GM23338 (cell line): ENCODE measurements at regions not wholly inside any gene's neighbourhood (a gene's known extent, or its start where the extent isn't known, plus 50 kb on each side); places are given as distances from the start of the nearest gene placed in this dataset.

Experiments
- ATAC-seq: fragments of 200-7000 bp; cut with Tn5 transposase; 3 replicates; pipeline ENCODE4 v1.9.1; 2020
- DNase-seq: peaks from one replicate; pipeline ENCODE4 v3.0.0-alpha.2; 2015; ENCODE audit warnings: low spot score
- H2AFZ ChIP-seq: fragments of 200-600 bp; sonication (generic); 2 replicates; pipeline ENCODE4 v1.8.0; 2016; ENCODE audit warnings: antibody characterized with exemption, mild to moderate bottlenecking, moderate library complexity
- H3F3A ChIP-seq: fragments of 200-600 bp; sonication (generic); replicated peaks from 2 replicates; pipeline ENCODE4 v1.8.0; 2017; ENCODE audit warnings: antibody characterized with exemption, mixed run types, low read depth
- H3K27ac ChIP-seq: fragments of 200-600 bp; sonication (generic); 2 replicates; pipeline ENCODE4 v1.6.1; 2016; ENCODE audit warnings: low read depth
- H3K27me3 ChIP-seq: fragments of 200-600 bp; sonication (generic); 2 replicates; pipeline ENCODE4 v1.8.0; 2016; ENCODE audit warnings: mild to moderate bottlenecking, mixed run types, moderate library complexity; ENCODE audit not compliant: insufficient read depth
- H3K36me3 ChIP-seq: fragments of 200-600 bp; sonication (generic); 2 replicates; pipeline ENCODE4 v1.8.0; 2016; ENCODE audit warnings: mild to moderate bottlenecking; ENCODE audit not compliant: insufficient read depth
- H3K4me1 ChIP-seq: fragments of 200-600 bp; sonication (generic); 2 replicates; pipeline ENCODE4 v1.8.0; 2016; ENCODE audit warnings: mild to moderate bottlenecking, moderate library complexity; ENCODE audit not compliant: insufficient read depth
- H3K4me2 ChIP-seq: fragments of 200-600 bp; sonication (generic); 2 replicates; pipeline ENCODE4 v1.7.1; 2017; ENCODE audit warnings: mixed run types
- H3K4me3 ChIP-seq: fragments of 200-600 bp; sonication (generic); 2 replicates; pipeline ENCODE4 v1.6.1; 2016; ENCODE audit warnings: mixed run types
- H3K79me2 ChIP-seq: fragments of 200-600 bp; sonication (generic); replicated peaks from 2 replicates; pipeline ENCODE4 v1.8.0; 2017; ENCODE audit warnings: mild to moderate bottlenecking; ENCODE audit not compliant: insufficient read depth
- H3K9me2 ChIP-seq: fragments of 200-600 bp; sonication (generic); 2 replicates; pipeline ENCODE4 v1.8.0; 2017; ENCODE audit not compliant: insufficient read depth
- H4K20me1 ChIP-seq: fragments of 200-600 bp; sonication (generic); replicated peaks from 2 replicates; pipeline ENCODE4 v1.8.0; 2017; ENCODE audit warnings: mild to moderate bottlenecking; ENCODE audit not compliant: insufficient read depth
- H3K27ac Mint-ChIP-seq: 2 replicates; pipeline ENCODE4 v1.8.0; 2020; ENCODE audit warnings: inconsistent platforms, mild to moderate bottlenecking, moderate library complexity, mixed read lengths
- H3K27me3 Mint-ChIP-seq: 3 replicates; pipeline ENCODE4 v1.8.0; 2022; ENCODE audit warnings: low read depth, mild to moderate bottlenecking, moderate library complexity, mixed read lengths, inconsistent platforms; ENCODE audit not compliant: insufficient read depth, poor library complexity
- H3K36me3 Mint-ChIP-seq: 3 replicates; pipeline ENCODE4 v1.8.0; 2021; ENCODE audit warnings: low read depth, mild to moderate bottlenecking, inconsistent platforms, moderate library complexity, mixed read lengths
- H3K4me1 Mint-ChIP-seq: 3 replicates; pipeline ENCODE4 v1.8.0; 2020; ENCODE audit warnings: mild to moderate bottlenecking, inconsistent platforms, mixed read lengths
- H3K4me3 Mint-ChIP-seq: 3 replicates; pipeline ENCODE4 v1.8.0; 2021; ENCODE audit warnings: moderate library complexity, mild to moderate bottlenecking, inconsistent platforms, mixed read lengths
- H3K9me3 Mint-ChIP-seq: 3 replicates; pipeline ENCODE4 v1.8.0; 2020; ENCODE audit warnings: moderate library complexity, mild to moderate bottlenecking, inconsistent platforms, mixed read lengths
- CTCF ChIP-seq, 2 experiments: fragments of 200-600 bp in 1 of 2; sonication (generic) in 1 of 2; conservative IDR thresholded peaks; 2 replicates each; pipeline versions ENCODE4 v1.5.1 to v1.6.1; 2016 to 2017; ENCODE audit warnings: antibody characterized with exemption in 2 of 2, low read depth in 2 of 2, mild to moderate bottlenecking in 2 of 2, moderate library complexity in 1 of 2
- ETS1 ChIP-seq: IDR thresholded peaks from 2 replicates; pipeline ENCODE4 v1.6.1; 2016; ENCODE audit warnings: antibody characterized with exemption
- EZH2 ChIP-seq: fragments of 200-600 bp; sonication (generic); IDR thresholded peaks from one replicate; pipeline ENCODE4 v1.8.0; 2017; ENCODE audit warnings: antibody characterized with exemption, mild to moderate bottlenecking, low read depth; ENCODE audit not compliant: unreplicated experiment
- EZH2phosphoT487 ChIP-seq: fragments of 200-600 bp; sonication (generic); IDR thresholded peaks from one replicate; pipeline ENCODE4 v1.8.1; 2018; ENCODE audit warnings: antibody characterized with exemption; ENCODE audit not compliant: unreplicated experiment
- JUNB ChIP-seq: IDR thresholded peaks from one replicate; pipeline ENCODE4 v1.6.1; 2016; ENCODE audit warnings: antibody characterized with exemption; ENCODE audit not compliant: unreplicated experiment
- NANOG ChIP-seq: IDR thresholded peaks from 2 replicates; pipeline ENCODE4 v1.6.1; 2016; ENCODE audit warnings: antibody characterized with exemption, borderline replicate concordance
- POLR2AphosphoS5 ChIP-seq: IDR thresholded peaks from 2 replicates; pipeline ENCODE4 v1.6.1; 2016; ENCODE audit warnings: antibody characterized with exemption, low read depth
- REST ChIP-seq: IDR thresholded peaks from one replicate; pipeline ENCODE4 v1.6.1; 2018; ENCODE audit warnings: antibody characterized with exemption; ENCODE audit not compliant: unreplicated experiment
- STAT1 ChIP-seq: IDR thresholded peaks from one replicate; pipeline ENCODE4 v1.6.1; 2016; ENCODE audit warnings: antibody characterized with exemption; ENCODE audit not compliant: unreplicated experiment
- ZNF114 ChIP-seq: fragments of 250-450 bp; sonication (Bioruptor Pico); IDR thresholded peaks from 2 replicates; pipeline ENCODE4 v1.5.0; 2020; ENCODE audit warnings: mild to moderate bottlenecking, moderate library complexity
- ZNF331 ChIP-seq: fragments of 250-450 bp; sonication (Bioruptor Pico); IDR thresholded peaks from 2 replicates; pipeline ENCODE4 v1.5.0; 2020; ENCODE audit warnings: low read depth, mild to moderate bottlenecking, moderate library complexity

GRCh38 chr17:77440560-77440981 is 299.8 kb downstream of the SEC14L1 start:
- Mint-ChIP-seq H3K9me3 (no peaks in the 10 kb centered on the region), H3K27me3 (peaks cover 16% of the 10 kb centered on the region), H3K36me3 (no peaks in the 10 kb centered on the region; the same call in 2 of the 3 replicates), H3K4me1 (peaks cover 47% of the 10 kb centered on the region), H3K27ac (no peak overlapping the region), H3K4me3 (no peak overlapping the region)
- Histone ChIP-seq H3K79me2 (peaks cover 54% of the 10 kb centered on the region), H3K27me3 (no peaks in the 10 kb centered on the region), H3K36me3 (no peaks in the 10 kb centered on the region), H3K4me1 (peaks cover 20% of the 10 kb centered on the region), H2AFZ (no peak overlapping the region), H4K20me1 (peaks cover 7% of the 10 kb centered on the region; the same call in 1 of the 2 replicates), H3K4me3 (no peak overlapping the region), H3K27ac (no peak overlapping the region), H3K4me2 (no peak overlapping the region), H3K9me2 (no peaks in the 10 kb centered on the region), H3F3A (no peaks in the 10 kb centered on the region)
- DNase-seq = no peak
- TF ChIP-seq EZH2phosphoT487 (no peak), ETS1 (no peak), STAT1 (no peak), NANOG (no peak), JUNB (no peak), ZNF331 (CRISPR knock-in tag) (no peak), POLR2AphosphoS5 (no peak), CTCF (conservative IDR thresholded peaks at IDR 0.05; ENCODE audit: low read depth in 2 of 2) (no peak), ZNF114 (CRISPR knock-in tag) (no peak), EZH2 (no peak)
- no peak for ATAC-seq

- Mint-ChIP-seq H3K27me3 (peaks cover 16% of the 10 kb centered on the region), H3K4me1 (peaks cover 40% of the 10 kb centered on the region), H3K27ac (no peak overlapping the region; the same call in 1 of the 2 replicates), H3K9me3 (no peaks in the 10 kb centered on the region), H3K4me3 (no peak overlapping the region), H3K36me3 (no peaks in the 10 kb centered on the region; the same call in 2 of the 3 replicates)
- H3K36me3 ChIP-seq = no peaks in the 10 kb centered on the region
- H3K27ac ChIP-seq = no peak overlapping the region
- H3K27me3 ChIP-seq = no peaks in the 10 kb centered on the region
- no peak overlapping the region for H3K4me2 ChIP-seq
- H3K4me1 ChIP-seq = peaks cover 12% of the 10 kb centered on the region
- H3F3A ChIP-seq = no peaks in the 10 kb centered on the region
- DNase-seq = no peak
- H3K4me3 ChIP-seq = no peak overlapping the region
- H3K9me2 ChIP-seq = no peaks in the 10 kb centered on the region
- H4K20me1 ChIP-seq = peaks cover 7% of the 10 kb centered on the region; the same call in 1 of the 2 replicates
- peaks cover 48% of the 10 kb centered on the region for H3K79me2 ChIP-seq
- no peak for ATAC-seq
- H2AFZ ChIP-seq = no peak overlapping the region
- TF ChIP-seq REST = no peak
- TF ChIP-seq EZH2 = no peak
- no peak for TF ChIP-seq CTCF (conservative IDR thresholded peaks at IDR 0.05; ENCODE audit: low read depth in 2 of 2)
Measured at GRCh38 chr17:77441130-77441920, 300.6 kb downstream of the SEC14L1 start.
